SK-N-SH (cell line): ENCODE measurements at regions not wholly inside any gene's neighbourhood (a gene's known extent, or its start where the extent isn't known, plus 50 kb on each side); places are given as distances from the start of the nearest gene placed in this dataset.

Source experiments
- CTCF ChIA-PET: fragments of 300-600, 350-600 bp; formaldehyde crosslinking; extraction: SDS; loops from one replicate; lab custom pipeline; 2021; lab: Yijun Ruan, JAX
- POLR2A ChIA-PET: fragments of 350-600 bp; sonication (Branson Sonifier 250); formaldehyde crosslinking; extraction: SDS; loops from one replicate; lab custom pipeline; 2020; ENCODE audit warnings: antibody characterized with exemption, inconsistent platforms; lab: Yijun Ruan, JAX
- DNase-seq: peaks from one replicate; pipeline ENCODE4 v3.0.0; 2012
- H2AFZ ChIP-seq: fragments of 200-600 bp; sonication (generic); 2 replicates; pipeline ENCODE4 v1.8.1; 2016; ENCODE audit warnings: antibody characterized with exemption, mild to moderate bottlenecking, low read depth
- H3F3A ChIP-seq: fragments of 200-600 bp; sonication (generic); replicated peaks from 2 replicates; pipeline ENCODE3; 2016; ENCODE audit warnings: antibody characterized with exemption, mild to moderate bottlenecking; ENCODE audit not compliant: insufficient read depth
- H3K27ac ChIP-seq, 2 experiments: fragments of 200-500 bp in 1 of 2; fragments of 200-600 bp in 1 of 2; sonication (Bioruptor generic) in 1 of 2; sonication (generic), shearing (Covaris generic) in 1 of 2; 2 replicates each; pipeline versions ENCODE4 v1.5.1 to v1.6.1; 2014 to 2016; ENCODE audit warnings: low read depth in 2 of 2, inconsistent platforms in 1 of 2, low read length in 1 of 2, mild to moderate bottlenecking in 1 of 2, mixed read lengths in 1 of 2
- H3K27me3 ChIP-seq: fragments of 200-600 bp; sonication (generic), shearing (Covaris generic); 2 replicates; pipeline ENCODE4 v1.6.1; 2016; ENCODE audit warnings: mixed run types; ENCODE audit not compliant: insufficient read depth
- H3K36me3 ChIP-seq, 2 experiments: fragments of 200-500 bp in 1 of 2; fragments of 200-600 bp in 1 of 2; sonication (Bioruptor generic) in 1 of 2; sonication (generic) in 1 of 2; replicated peaks in 1 of 2; 2 replicates each; pipeline versions ENCODE3 to v1.5.1; 2014 to 2016; ENCODE audit warnings: low read length in 1 of 2, mild to moderate bottlenecking in 1 of 2; ENCODE audit not compliant: insufficient read depth in 2 of 2, control insufficient read depth in 1 of 2
- H3K4me1 ChIP-seq, 2 experiments: fragments of 200-500 bp in 1 of 2; fragments of 200-600 bp in 1 of 2; sonication (Bioruptor generic) in 1 of 2; sonication (generic), shearing (Covaris generic) in 1 of 2; 2 replicates each; pipeline versions ENCODE4 v1.5.1 to v1.6.1; 2014 to 2016; ENCODE audit warnings: low read depth in 1 of 2, low read length in 1 of 2, mixed run types in 1 of 2; ENCODE audit not compliant: insufficient read depth in 2 of 2, control insufficient read depth in 1 of 2
- H3K4me2 ChIP-seq: fragments of 200-600 bp; sonication (generic), shearing (Covaris generic); 2 replicates; pipeline ENCODE4 v1.6.1; 2017; ENCODE audit warnings: mixed run types
- H3K4me3 ChIP-seq, 2 experiments: fragments of 200-500 bp in 1 of 2; fragments of 200-600 bp in 1 of 2; sonication (Bioruptor generic) in 1 of 2; sonication (generic), shearing (Covaris generic) in 1 of 2; 2 replicates each; pipeline versions ENCODE4 v1.5.1 to v1.8.1; 2014 to 2016; ENCODE audit warnings: low read depth in 2 of 2, inconsistent platforms in 1 of 2, low read length in 1 of 2, mild to moderate bottlenecking in 1 of 2, mixed read lengths in 1 of 2, moderate library complexity in 1 of 2
- H3K79me2 ChIP-seq: fragments of 200-600 bp; sonication (generic); 2 replicates; pipeline ENCODE4 v1.8.1; 2017; ENCODE audit warnings: mild to moderate bottlenecking; ENCODE audit not compliant: insufficient read depth
- H3K9ac ChIP-seq: fragments of 200-600 bp; sonication (generic); 2 replicates; pipeline ENCODE4 v1.6.1; 2017; ENCODE audit warnings: mixed run types
- H3K9me2 ChIP-seq: fragments of 200-600 bp; sonication (generic); 2 replicates; pipeline ENCODE4 v1.6.1; 2017; ENCODE audit warnings: mixed run types
- H3K9me3 ChIP-seq: fragments of 200-600 bp; sonication (generic); 2 replicates; pipeline ENCODE4 v1.6.1; 2017; ENCODE audit warnings: mixed run types, mild to moderate bottlenecking, moderate library complexity
- H4K20me1 ChIP-seq: fragments of 200-600 bp; sonication (generic); 2 replicates; pipeline ENCODE4 v1.6.1; 2017; ENCODE audit warnings: mild to moderate bottlenecking, mixed run types; ENCODE audit not compliant: insufficient read depth
- EZH2phosphoT487 ChIP-seq: fragments of 200-600 bp; sonication (generic); IDR thresholded peaks from 2 replicates; pipeline ENCODE4 v1.6.1; 2017; ENCODE audit warnings: low read depth, mixed run types, mild to moderate bottlenecking, antibody characterized with exemption, moderate library complexity, borderline replicate concordance
- FOXJ3 ChIP-seq: sonication (generic); formaldehyde crosslinking; IDR thresholded peaks from 2 replicates; pipeline ENCODE4 v1.5.1; 2020; ENCODE audit warnings: mild to moderate bottlenecking, missing genetic modification reagents
- GATA2 ChIP-seq: sonication (generic); formaldehyde crosslinking; IDR thresholded peaks from 2 replicates; pipeline ENCODE4 v1.5.0; 2020; ENCODE audit warnings: mild to moderate bottlenecking, missing genetic modification reagents
- MXI1 ChIP-seq: IDR thresholded peaks from 2 replicates; pipeline ENCODE4 v1.6.1; 2012; ENCODE audit warnings: mild to moderate bottlenecking, low read depth, low read length, improper control_type of control experiment
- SMC3 ChIP-seq: IDR thresholded peaks from 2 replicates; pipeline ENCODE4 v1.6.1; 2012; ENCODE audit warnings: low read depth, low read length, improper control_type of control experiment
- WGBS: methylation state at CpG from one replicate; pipeline ENCODE4 v1.1.6; 2017; ENCODE audit warnings: low lambda C conversion rate; 5-methylcytosine and 5-hydroxymethylcytosine counted together
- TF ChIP-seq, protein P1 (sequence below): fragments of 200-600 bp; sonication (generic); IDR thresholded peaks from 2 replicates; pipeline ENCODE4 v1.6.1; 2017; ENCODE audit warnings: antibody characterized with exemption, mild to moderate bottlenecking, moderate library complexity
- TF ChIP-seq, protein P2 (sequence below): IDR thresholded peaks from 2 replicates; pipeline ENCODE4 v1.4.0; 2012; ENCODE audit warnings: low read depth, borderline replicate concordance
- TF ChIP-seq, protein P3 (sequence below): IDR thresholded peaks from 2 replicates; pipeline ENCODE4 v1.6.1; 2012; ENCODE audit warnings: mild to moderate bottlenecking, low read depth, low read length, moderate library complexity

DNA sequence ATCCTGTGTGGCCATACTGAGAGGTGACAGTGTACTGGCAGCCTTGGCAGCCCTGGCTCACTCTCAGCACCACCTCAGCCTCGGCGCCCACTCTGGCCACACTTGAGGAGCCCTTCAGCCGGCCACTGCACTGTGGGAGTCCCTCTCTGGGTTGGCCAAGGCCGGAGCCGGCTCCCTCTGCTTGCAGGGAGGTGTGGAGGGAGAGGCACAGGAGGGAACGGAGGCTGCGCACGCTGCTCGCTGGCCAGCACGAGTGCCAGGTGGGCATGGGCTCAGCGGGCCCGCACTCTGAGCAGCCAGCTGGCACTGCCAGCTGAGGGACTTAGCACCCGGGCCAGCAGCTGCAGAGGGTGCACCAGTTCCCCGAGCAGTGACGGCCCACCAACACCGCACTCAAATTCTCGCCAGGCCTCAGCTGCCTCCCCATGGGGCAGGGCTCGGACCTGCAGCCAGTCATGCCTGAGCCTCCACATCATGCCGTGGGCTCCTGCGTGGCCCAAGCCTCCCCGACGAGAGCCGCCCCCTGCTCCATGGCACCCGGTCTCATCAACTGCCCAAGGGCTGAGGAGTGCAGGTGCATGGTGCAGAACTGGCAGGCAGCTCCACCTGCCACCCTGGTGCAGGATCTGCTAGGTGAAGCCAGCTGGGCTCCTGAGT lies 184.4 kb upstream of the TOX3 start:
- DNase-seq: no peak
- H3K27me3 ChIP-seq: no peaks in the 10 kb centered on the region
- no peak overlapping the region for H3K4me2 ChIP-seq
- no peak overlapping the region for H3K9ac ChIP-seq
- TF ChIP-seq, protein P1, sequence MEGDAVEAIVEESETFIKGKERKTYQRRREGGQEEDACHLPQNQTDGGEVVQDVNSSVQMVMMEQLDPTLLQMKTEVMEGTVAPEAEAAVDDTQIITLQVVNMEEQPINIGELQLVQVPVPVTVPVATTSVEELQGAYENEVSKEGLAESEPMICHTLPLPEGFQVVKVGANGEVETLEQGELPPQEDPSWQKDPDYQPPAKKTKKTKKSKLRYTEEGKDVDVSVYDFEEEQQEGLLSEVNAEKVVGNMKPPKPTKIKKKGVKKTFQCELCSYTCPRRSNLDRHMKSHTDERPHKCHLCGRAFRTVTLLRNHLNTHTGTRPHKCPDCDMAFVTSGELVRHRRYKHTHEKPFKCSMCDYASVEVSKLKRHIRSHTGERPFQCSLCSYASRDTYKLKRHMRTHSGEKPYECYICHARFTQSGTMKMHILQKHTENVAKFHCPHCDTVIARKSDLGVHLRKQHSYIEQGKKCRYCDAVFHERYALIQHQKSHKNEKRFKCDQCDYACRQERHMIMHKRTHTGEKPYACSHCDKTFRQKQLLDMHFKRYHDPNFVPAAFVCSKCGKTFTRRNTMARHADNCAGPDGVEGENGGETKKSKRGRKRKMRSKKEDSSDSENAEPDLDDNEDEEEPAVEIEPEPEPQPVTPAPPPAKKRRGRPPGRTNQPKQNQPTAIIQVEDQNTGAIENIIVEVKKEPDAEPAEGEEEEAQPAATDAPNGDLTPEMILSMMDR: no peak
- no peak for TF ChIP-seq EZH2phosphoT487
- TF ChIP-seq, protein P2, sequence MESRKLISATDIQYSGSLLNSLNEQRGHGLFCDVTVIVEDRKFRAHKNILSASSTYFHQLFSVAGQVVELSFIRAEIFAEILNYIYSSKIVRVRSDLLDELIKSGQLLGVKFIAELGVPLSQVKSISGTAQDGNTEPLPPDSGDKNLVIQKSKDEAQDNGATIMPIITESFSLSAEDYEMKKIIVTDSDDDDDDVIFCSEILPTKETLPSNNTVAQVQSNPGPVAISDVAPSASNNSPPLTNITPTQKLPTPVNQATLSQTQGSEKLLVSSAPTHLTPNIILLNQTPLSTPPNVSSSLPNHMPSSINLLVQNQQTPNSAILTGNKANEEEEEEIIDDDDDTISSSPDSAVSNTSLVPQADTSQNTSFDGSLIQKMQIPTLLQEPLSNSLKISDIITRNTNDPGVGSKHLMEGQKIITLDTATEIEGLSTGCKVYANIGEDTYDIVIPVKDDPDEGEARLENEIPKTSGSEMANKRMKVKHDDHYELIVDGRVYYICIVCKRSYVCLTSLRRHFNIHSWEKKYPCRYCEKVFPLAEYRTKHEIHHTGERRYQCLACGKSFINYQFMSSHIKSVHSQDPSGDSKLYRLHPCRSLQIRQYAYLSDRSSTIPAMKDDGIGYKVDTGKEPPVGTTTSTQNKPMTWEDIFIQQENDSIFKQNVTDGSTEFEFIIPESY: no peak
- no peak for TF ChIP-seq SMC3
- no peak for TF ChIP-seq MXI1
- no peak for TF ChIP-seq FOXJ3
- TF ChIP-seq GATA2 (CRISPR knock-in tag): no peak
- TF ChIP-seq, protein P3, sequence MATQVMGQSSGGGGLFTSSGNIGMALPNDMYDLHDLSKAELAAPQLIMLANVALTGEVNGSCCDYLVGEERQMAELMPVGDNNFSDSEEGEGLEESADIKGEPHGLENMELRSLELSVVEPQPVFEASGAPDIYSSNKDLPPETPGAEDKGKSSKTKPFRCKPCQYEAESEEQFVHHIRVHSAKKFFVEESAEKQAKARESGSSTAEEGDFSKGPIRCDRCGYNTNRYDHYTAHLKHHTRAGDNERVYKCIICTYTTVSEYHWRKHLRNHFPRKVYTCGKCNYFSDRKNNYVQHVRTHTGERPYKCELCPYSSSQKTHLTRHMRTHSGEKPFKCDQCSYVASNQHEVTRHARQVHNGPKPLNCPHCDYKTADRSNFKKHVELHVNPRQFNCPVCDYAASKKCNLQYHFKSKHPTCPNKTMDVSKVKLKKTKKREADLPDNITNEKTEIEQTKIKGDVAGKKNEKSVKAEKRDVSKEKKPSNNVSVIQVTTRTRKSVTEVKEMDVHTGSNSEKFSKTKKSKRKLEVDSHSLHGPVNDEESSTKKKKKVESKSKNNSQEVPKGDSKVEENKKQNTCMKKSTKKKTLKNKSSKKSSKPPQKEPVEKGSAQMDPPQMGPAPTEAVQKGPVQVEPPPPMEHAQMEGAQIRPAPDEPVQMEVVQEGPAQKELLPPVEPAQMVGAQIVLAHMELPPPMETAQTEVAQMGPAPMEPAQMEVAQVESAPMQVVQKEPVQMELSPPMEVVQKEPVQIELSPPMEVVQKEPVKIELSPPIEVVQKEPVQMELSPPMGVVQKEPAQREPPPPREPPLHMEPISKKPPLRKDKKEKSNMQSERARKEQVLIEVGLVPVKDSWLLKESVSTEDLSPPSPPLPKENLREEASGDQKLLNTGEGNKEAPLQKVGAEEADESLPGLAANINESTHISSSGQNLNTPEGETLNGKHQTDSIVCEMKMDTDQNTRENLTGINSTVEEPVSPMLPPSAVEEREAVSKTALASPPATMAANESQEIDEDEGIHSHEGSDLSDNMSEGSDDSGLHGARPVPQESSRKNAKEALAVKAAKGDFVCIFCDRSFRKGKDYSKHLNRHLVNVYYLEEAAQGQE: no peak
- H3K79me2 ChIP-seq: no peaks in the 10 kb centered on the region
- ChIA-PET CTCF (no interaction called here), POLR2A (no interaction called here)
- H3K9me2 ChIP-seq: no peaks in the 10 kb centered on the region
- H3K9me3 ChIP-seq: no peaks in the 10 kb centered on the region
- 45% methylated on average over 7 of the region's 24 CpGs for WGBS
- H3K4me3 ChIP-seq: no peak overlapping the region
- no peaks in the 10 kb centered on the region for H4K20me1 ChIP-seq
- H3K4me1 ChIP-seq: no peaks in the 10 kb centered on the region
- H2AFZ ChIP-seq: no peak overlapping the region
- H3F3A ChIP-seq: no peaks in the 10 kb centered on the region
- no peaks in the 10 kb centered on the region for H3K36me3 ChIP-seq
- H3K27ac ChIP-seq: no peak overlapping the region
